GM21515 (cell line): ENCODE measurements at regions not wholly inside any gene's neighbourhood (a gene's known extent, or its start where the extent isn't known, plus 50 kb on each side); places are given as distances from the start of the nearest gene placed in this dataset.

Experiments used
- ATAC-seq: cut with Tn5 transposase; IDR thresholded peaks from one replicate; pipeline ENCODE4 v1.9.1; 2021; ENCODE audit not compliant: unreplicated experiment

DNA sequence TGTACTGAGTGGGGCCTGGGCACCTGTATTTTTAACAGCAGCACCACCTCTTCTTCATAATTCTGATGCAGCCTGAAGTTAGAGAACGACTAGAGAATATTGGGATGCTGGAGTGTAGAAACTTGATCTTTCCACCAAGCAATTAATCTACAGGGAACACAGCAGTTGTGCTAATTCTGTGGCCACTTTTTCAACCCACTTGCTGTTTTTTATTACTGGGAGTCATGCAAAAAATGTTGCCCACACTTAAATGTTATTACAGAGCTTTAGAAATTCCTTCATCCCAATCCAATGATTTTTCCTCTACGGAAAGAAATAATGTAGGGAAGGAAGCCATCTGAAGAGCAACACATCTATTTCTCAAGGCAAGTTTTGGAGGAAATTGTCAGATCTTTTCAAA, 190.9 kb upstream of the TUT7 start:
- no peak for ATAC-seq

DNA sequence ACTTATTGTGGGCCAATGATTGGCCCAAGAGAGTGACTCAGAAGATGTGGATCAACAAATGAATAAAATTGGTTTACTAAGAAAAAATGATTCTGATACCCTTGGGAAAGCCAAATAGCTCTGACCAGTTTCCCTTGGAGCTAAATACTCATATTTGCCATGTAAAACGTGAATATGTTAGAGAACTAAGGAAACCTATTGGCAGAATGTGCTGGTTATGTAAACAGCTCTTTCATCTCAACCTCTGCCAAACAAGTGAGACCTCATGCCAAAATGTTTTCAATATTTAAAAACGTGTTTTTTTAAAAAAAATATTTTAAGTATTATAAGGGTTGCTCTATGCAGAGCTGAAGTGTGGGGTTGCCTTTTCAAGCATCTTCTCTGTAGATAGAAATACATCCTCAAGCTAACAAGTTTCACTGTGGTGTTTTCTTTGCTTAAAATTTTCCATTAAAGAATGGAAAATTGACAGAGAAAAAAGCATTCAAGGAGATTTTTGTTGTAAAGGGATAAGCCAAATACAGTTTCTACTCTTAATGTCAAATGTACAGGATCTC, 186.9 kb upstream of the TUT7 start:
- ATAC-seq, result no peak

DNA sequence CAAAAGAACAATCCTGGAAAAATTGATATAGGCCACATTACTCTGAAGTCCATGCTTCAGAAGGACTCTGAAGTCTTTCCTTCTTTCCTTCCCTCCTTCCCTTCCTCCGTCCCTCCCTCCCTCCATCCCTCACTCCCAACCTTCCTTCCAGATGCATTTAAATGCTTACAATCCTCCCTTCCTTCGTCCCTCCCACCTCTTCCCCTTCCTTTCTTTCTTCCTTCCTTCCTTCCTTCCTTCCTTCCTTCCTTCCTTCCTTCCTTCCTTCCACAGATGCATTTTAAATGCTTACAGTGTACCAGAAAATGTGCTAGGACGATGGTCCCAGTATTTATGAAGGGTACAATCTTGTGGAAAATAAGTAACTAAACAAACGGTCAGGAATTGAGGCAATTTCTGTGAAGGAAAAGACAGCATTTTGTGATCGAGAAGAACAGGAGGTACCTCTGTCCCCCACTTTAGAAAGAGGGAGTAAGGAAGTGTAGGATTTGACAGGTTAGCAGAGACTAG, 181.3 kb upstream of the TUT7 start:
- no peak for ATAC-seq

DNA sequence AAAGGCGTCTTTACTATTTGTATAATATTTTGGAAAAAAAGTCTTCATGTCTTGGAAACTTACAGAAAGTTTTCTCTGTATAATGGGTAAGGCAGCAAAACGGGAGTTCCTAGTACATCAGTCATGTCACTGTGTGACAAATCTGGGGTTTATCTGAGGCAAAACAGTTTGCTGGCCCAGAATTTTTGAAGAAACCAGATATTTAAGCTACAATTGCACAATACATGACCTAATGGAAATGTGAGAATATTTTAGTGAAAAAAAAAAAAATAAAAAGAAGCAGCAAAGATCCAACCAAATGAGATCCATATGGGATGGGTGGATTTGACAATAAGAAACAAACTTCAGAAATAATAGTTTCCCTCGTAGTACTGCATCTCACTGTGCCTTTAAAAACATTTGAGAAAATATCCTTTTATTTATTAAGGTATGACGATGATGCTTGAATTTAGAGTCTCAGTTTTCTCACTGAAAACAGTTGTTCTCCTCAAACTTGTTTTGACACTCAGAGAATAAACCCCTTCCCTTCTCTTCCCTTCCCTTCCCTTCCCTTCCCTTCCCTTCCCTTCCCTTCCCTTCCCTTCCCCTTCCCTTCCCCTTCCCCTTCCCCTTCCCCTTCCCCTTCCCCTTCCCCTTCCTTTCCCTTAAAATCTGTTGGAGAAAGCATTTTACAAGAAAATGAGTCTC, 180.5 kb upstream of the TUT7 start:
- ATAC-seq, result no peak

DNA sequence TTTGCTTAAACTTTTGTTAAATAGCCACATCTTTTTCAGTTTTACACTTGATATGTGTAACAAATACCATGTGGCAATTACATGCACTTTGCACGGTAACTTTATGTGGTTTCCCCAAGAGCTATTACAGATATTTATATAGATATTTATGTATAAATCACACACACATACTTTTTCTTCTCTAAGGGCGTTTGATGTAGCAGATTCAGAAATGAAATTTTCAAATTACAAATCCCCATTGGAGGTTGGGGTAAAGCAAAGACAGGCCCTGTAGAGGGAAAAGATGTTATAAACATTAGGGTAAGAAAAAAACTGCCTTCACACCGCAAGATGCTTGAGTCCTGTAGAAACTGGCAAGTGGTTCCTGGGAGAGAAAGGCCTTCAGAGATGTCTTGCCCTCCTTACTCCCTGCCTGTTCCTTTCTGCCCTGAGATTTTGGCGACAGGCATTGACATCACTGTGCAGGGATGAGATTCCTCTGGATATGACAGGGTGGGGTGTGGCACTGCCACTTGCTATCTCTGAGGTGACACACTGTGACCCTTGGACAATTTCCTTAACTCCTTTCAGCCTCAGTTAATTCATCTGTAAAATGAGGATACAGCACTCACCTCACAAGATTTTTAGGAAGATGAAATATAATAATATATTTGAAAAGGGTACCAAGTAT, 177.9 kb upstream of the TUT7 start:
- ATAC-seq, result no peak

DNA sequence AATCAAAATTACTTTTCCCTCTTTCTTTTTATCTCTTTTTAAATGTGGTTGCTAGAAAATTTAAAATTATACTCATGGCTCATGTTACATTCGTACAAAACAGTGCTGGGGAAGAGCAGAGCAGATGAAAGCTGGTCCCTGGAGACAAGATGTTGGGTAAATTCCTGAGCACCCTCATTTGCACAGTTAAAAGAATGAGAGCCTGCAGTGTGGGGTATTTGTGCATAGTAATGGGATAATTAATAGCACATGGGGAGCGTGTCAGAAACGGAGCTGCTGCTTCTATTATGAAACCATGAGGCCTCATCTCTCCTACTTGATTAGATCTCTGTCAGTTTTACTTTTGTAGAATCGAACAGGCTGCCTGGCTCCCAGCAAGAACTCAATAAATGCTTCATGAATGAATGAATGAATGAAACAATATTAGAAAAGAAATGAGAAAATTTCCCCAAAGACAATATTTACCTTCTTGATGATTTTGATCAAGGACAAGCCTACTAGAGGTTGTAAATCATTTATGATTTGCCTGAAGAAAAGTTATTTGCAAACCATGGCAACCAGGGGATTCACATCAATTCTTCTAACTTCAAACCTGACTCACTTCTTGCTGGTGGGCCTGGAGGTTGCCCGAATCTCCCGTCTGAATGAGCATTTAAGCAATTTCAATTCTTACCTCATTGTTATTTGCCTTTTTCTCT, 177.2 kb upstream of the TUT7 start:
- ATAC-seq, result no peak

DNA sequence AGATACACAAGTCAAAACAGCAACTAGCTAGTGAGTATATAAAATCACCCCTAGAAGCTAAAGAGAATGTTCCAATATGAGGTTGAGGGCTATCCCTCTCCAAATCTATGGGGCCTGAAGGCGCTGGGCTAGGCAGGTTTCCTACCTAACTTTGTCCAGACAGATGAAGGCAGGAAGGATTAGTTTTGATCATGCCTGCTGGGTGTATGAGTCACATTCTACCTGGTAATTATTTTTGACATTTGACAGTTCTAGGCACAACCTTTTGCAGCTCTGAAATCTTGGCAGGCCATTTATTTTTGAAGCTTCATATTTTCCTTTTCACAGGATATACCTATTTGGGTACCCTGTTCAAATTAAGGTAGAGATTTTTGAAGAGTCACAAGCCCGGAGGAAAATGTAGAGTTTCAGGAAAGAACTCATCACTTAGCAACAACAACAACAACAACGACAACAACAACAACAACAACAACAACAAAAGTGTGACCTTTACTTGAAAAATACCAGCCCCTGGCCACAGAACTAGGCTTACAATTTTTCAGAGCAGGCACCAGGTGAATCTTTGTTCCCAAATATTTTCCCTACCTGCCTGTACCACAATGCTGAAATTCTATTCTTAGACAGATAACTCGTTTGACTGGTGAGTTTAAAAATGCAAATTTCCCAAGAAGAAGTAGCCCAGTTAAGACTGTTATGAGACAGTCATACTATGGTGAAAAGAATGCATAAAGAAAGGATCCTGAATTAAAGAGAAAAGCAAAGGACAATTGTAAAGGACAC, 175.5 kb upstream of the TUT7 start:
- no peak for ATAC-seq

DNA sequence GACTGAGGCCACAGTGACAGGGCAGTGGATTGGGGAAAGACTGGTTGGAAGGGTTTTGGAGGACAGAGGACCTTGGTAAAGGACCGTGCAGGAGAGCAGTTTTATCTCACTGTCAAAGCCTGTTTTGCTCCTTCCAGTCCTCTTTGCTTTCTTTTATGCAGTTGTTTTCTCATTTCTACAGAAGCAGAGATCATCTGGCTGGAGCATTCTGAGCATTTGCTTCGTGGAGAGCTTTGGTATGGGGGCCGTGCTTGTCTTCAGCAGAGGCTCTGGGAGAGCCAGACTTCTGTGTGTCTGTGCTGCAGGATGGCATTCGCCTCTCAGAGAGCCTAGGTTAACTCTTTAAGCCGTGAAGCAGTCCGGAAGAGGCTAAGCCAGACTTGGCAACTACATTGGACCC, 171.8 kb upstream of the TUT7 start:
- ATAC-seq, result no peak

DNA sequence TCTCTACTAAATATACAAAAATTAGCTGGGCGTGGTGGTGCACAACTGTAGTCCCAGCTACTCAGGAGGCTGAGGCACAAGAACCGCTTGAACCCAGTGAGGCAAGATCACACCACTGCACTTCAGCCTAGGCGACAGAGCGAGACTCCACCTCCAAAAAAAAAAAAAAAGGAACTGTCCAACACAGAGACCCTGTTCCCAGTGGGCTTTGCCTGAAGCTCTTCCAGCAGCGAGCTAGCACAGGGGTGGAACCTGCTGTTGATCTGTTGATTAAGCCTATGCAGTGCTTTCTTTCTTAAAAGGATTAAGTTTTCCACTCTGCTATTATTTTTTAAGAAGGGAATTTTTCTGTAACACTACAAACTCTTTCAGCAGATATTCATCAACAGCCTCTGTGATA, 171.0 kb upstream of the TUT7 start:
- ATAC-seq, result no peak

DNA sequence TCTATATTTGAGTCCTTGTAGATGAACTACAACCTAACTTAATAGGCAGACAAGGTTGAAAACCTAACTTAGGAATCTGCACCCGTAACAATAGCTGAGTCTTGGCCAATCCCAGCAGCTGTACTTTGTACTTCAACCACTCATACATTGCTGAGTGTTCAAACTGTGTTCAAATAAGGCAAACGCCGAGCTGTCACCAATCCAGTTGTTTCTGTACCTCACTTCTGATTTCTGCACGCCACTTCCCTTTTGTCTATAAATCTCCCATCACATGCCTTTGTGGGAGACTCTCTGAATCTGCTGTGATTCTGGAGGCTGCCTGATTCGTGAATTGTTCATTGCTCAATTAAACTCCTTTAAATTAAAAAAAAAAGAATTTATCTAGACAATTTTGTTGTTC, 167.8 kb upstream of the TUT7 start:
- no peak for ATAC-seq

DNA sequence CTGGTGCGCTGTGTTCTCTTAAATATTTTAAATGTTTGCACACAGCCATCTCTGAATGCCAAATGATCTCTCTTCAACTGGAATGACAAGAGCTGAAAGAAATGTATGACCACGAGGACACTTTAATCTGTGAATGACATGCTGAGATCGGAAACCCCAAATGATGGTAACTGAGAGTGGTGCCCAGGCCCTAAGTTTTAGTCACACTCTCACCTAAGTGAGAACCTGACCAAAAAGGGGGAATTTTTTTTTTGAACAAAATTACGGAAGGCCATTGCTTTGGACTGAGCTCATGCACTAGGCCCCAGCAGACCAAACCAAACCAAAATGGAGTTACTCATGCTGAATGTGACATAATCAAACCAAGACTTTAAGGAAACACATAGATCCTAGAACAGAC, 167.1 kb upstream of the TUT7 start:
- no peak for ATAC-seq

DNA sequence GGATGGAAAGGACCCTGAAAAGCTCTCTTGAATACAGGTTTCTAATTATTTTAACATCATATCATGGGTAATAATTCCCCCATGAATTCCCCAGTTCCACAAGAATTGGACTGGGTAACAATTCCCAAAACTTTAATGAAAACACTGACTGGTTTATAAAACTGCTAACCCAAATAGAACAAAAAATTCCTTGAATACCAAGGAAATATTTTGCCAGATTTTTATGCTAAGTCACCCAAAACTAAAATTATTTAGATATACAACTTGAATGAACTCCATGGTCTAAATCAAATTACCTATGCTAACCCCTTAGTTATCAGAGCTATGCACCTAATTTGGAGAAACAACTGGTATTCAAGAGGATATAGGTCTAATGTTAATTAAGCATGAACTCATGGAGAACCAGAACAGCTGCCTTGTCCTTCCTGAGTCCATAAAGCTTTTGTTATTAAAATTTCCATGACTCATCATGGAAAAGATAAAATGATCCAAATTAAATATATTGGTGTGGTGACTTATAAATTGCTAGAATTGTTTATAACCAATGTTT, 164.9 kb upstream of the TUT7 start:
- ATAC-seq, result no peak

DNA sequence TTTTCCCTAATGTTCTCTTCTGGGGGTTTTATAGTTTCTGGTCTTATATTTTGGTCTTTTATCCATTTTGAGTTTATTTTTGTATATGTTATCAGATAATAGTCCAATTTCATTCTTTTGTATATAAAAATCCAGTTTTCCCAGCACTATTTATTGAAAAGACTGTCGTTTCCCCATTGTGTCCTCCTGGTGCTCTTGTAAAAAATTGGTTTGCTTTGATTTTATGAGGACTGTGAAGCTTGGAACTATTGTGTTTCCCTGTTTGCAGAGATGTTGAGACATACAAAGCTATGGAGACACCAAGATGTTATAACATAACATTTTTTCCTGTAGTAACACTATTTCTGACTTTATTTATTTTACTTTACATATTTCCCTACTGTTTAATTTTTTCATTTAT, 163.3 kb upstream of the TUT7 start:
- ATAC-seq, result no peak

DNA sequence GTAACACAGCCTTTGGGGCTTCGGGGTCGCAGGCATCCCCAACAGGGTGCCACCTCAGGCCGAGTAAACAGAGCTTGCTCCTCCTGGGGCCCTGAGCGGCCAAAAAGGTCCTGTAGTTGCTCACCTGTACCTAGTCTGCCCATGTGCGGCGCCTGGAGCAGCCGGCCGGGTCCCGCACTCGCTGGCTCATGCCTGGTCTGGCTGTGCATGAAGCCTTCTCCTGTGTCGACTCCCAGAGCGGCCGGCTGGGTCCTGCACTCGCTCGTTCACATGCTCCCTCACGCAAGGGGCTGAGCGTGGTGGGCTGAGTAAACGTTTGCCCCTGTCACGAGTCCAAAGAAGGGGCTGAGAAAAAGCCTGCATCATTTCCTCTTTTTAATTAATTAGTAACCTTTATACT, 162.4 kb upstream of the TUT7 start:
- ATAC-seq, result no peak

DNA sequence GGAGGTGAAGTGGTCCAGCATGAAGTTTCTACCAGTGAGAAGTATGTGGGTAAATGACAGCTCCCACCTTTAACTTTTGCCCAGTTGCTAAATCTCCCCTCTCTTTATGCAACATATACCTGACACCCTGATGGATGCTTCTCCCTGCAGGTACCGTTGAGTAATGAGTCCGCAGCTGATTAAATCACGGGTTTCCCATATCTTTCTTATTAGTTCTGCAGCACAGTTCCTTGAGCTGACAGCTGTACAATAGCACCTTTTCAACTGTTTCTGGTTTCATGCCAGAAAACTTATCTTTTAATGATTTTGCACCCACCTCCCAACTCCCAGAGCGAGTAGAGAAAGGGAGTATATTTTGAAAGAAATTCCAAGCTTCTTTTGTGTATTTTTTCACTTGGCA, 161.0 kb upstream of the TUT7 start:
- ATAC-seq, result no peak

DNA sequence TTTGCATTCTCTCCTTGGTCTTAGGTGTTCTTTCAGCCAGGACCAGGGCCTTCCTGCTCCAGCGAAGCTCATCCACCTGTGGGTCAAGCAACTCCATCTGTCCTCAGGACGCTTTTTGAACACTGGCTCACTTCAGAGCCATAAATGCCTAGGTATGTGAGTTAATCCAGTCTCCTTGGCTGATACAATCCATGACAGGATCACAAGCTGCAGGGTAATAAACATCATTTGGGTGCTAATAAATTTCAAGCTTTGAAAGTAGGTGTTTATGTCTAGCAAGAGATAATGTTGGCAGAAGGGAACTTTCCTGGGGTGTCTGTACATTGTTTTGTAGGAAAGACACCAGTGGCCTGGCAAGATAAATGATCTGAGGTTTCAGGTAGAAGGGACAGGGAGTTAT, 159.2 kb upstream of the TUT7 start:
- ATAC-seq, result no peak

DNA sequence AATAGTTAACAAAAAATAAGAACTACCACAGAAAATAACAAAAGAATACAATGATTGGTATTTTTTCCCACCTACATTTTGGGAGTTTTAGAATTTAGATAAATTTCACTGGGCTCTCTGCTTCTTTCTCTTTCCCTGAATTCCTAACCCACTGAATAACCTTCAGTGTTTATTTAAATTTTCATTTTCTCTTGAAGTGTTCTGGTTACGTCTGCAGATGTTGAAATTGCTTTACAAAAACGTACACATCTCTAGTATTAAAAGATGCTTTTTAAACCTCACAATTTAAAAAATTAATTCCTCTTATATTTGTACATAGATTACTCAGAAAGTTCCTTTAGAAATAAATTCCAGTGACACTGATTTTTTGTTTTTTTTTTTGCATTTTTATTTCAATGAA, 158.7 kb upstream of the TUT7 start:
- no peak for ATAC-seq

DNA sequence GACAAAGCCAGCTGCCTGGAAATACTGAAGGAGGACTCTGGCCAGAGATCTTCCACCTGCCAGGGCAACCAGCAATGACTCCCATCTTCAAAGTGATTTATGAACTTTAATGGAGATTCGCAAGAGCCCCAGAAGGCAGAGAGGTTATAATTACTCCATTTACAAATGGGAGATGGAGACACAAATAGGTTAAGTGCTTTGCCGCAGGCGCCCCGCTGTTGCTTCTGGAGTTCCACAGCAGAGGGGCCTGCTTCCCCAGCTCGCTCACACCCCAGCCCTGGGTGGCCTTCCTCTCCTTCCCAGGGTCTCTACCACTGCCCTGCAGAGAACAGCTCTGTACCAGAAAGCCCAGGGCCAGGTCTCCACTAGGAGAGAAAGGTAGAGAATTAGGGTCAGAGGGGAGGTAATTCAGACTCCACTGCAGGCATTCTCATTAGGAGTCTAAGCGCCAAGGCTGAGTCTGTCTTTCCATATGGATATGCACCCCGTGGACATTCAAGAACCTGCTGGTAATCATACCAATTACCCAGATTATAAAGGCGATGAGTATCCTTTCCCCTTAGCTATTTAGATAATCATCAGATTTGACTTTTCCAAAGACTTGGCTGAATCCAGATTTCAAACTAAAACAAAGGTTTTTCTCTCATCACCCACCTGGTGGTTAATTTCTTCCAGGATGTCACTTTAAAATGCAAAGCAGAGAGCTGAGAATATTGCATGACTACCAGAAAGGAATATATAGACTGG, 157.6 kb upstream of the TUT7 start:
- no peak for ATAC-seq

DNA sequence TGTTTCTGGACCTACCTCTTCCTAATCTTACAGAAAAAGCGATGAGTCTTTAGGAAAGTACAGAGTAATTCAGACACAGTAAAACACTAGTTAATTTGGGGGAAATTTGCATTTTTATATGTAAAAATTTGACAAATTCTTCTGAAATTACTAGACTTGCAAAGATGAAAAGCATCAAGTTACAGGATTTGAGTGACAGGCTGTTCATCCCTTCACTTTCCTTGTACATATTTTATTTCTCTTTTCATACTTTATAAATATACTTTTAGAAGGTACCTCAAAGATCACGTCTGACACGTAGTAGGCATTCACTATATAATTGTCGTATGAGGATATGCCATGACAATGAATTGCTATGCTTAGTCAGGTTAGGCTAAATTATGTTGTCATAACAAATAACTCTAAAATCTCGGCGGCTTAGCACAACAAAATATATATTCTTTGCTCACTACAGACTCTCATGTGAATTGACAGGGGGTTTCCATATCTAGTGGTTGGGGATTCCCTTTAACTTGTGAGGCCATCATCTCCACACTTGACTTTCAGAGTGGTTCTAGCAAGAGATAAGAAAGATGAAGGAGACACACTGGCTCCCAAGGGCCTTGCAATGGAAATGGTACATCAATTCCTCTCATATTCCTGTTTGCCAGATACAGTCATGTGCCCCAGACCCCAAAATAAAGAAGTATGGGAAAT, 154.1 kb upstream of the TUT7 start:
- ATAC-seq, result no peak

DNA sequence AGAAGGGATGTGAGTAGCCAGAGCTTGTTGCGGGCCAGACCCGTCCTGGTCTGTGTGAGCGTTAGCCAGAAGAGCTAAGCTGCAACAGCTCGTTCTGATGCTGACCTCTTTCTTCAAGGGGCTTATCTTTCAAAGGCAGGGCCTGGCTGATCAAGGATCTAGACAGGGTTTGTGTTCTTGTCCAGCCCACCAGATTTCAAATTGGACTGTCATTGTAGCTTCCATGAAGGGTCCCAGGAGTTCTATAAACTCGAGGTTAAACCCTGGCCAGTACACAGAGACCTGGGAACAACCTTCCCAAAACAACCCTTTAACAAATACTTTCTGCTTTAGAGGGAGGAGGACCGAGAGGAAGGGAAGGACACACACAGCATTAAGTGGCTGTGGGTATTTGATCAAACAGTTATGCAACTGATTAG, 153.0 kb upstream of the TUT7 start:
- no peak for ATAC-seq
